GM12892 (cell line): ENCODE measurements at regions not wholly inside any gene's neighbourhood (a gene's known extent, or its start where the extent isn't known, plus 50 kb on each side); places are given as distances from the start of the nearest gene placed in this dataset.

Source experiments
- POLR2A ChIP-seq: IDR thresholded peaks from 2 replicates; pipeline ENCODE4 v1.6.1; 2011; ENCODE audit warnings: low read depth, low read length, control low read depth
- POLR2AphosphoS5 ChIP-seq: IDR thresholded peaks from 2 replicates; pipeline ENCODE4 v1.6.1; 2011; ENCODE audit warnings: low read depth, low read length, control low read depth
- TAF1 ChIP-seq: IDR thresholded peaks from 2 replicates; pipeline ENCODE4 v1.6.1; 2011; ENCODE audit warnings: low read depth, mild to moderate bottlenecking, control low read depth, low read length, borderline replicate concordance

GRCh38 chr11:23931443-23931842 lies 565.4 kb upstream of the LUZP2 start:
- TF ChIP-seq POLR2AphosphoS5 (no peak), POLR2A (no peak), TAF1 (no peak)
